K562 (cell line): ENCODE measurements at regions not wholly inside any gene's neighbourhood (a gene's known extent, or its start where the extent isn't known, plus 50 kb on each side); places are given as distances from the start of the nearest gene placed in this dataset.
A peak's percentile ranks its signal among the peaks of the same experiment; 100 is the strongest.

Experiments
- ATAC-seq: fragments of 200-7000 bp; cut with Tn5 transposase; 3 replicates; pipeline ENCODE4 v1.9.1; 2020; ENCODE audit warnings: moderate library complexity
- BruUV-seq: library from RNA; stranded (reverse); fragments of 400-500 nt; replicated peaks from 2 replicates; lab custom pipeline; 2021; lab: Mats Ljungman, UMichigan
- CTCF ChIA-PET: fragments of 300-600 bp; formaldehyde crosslinking; extraction: SDS; loops from one replicate; lab custom pipeline; 2021; ENCODE audit warnings: low intra/inter-chr PET ratio; lab: Yijun Ruan, JAX
- POLR2A ChIA-PET: fragments of 300-600, 350-650 bp; sonication (Branson Sonifier 250); formaldehyde crosslinking; extraction: SDS; loops from one replicate; lab custom pipeline; 2021; ENCODE audit warnings: antibody characterized with exemption, inconsistent platforms; lab: Yijun Ruan, JAX
- DNase-seq, 4 experiments: peaks; one replicate each; pipeline versions ENCODE4 v3.0.0 to v3.0.0-alpha.2; 2011 to 2018; ENCODE audit warnings: low spot score in 3 of 4, mixed read lengths in 3 of 4; ENCODE audit errors: extremely low read depth in 1 of 4
- FAIRE-seq: peaks from 2 replicates; lab custom pipeline; 2011; peaks lifted over from hg19 to GRCh38; lab: Jason Lieb, UNC
- H2AFZ ChIP-seq: 2 replicates; pipeline ENCODE4 v1.6.0; 2011; ENCODE audit warnings: low read depth, low read length, control low read depth, inconsistent platforms
- H3K27ac ChIP-seq: fragments of 200-600 bp; 3 replicates; pipeline ENCODE4 v1.8.0; 2011; ENCODE audit warnings: low read depth, mild to moderate bottlenecking, control low read depth, inconsistent platforms, low read length, moderate library complexity, mixed read lengths; ENCODE audit errors: extremely low read depth
- H3K27me3 ChIP-seq, 2 experiments: fragments of 300-600 bp in 1 of 2; 2 replicates in 1 of 2; 3 replicates in 1 of 2; pipeline versions ENCODE4 v1.6.0 to v1.8.0; 2011; ENCODE audit warnings: inconsistent platforms in 2 of 2, low read length in 2 of 2, mild to moderate bottlenecking in 1 of 2, mixed read lengths in 1 of 2, moderate library complexity in 1 of 2; ENCODE audit not compliant: control insufficient read depth in 2 of 2, insufficient read depth in 2 of 2
- H3K36me3 ChIP-seq: fragments of 300-600 bp; 3 replicates; pipeline ENCODE4 v1.8.0; 2011; ENCODE audit warnings: mild to moderate bottlenecking, low read length, inconsistent platforms; ENCODE audit not compliant: control insufficient read depth, insufficient read depth
- H3K4me1 ChIP-seq, 2 experiments: fragments of 200-600 bp in 1 of 2; replicated peaks in 1 of 2; 2 replicates in 1 of 2; 3 replicates in 1 of 2; pipeline versions ENCODE4 v1.5.1 to v1.8.0; 2011; ENCODE audit warnings: inconsistent platforms in 2 of 2, low read length in 2 of 2, mild to moderate bottlenecking in 1 of 2, mixed read lengths in 1 of 2, moderate library complexity in 1 of 2; ENCODE audit not compliant: control insufficient read depth in 2 of 2, insufficient read depth in 2 of 2
- H3K4me2 ChIP-seq: 2 replicates; pipeline ENCODE4 v1.6.1; 2011; ENCODE audit warnings: low read length, control low read depth, inconsistent platforms, mixed read lengths; ENCODE audit not compliant: insufficient read depth
- H3K4me3 ChIP-seq: fragments of 200-600 bp; sonication (generic), shearing (Covaris generic); 2 replicates; pipeline ENCODE4 v1.5.1; 2016; ENCODE audit warnings: control low read depth, inconsistent platforms
- H3K79me2 ChIP-seq: fragments of 200-600 bp; 3 replicates; pipeline ENCODE4 v1.8.0; 2011; ENCODE audit warnings: low read length, inconsistent platforms; ENCODE audit not compliant: control insufficient read depth, insufficient read depth
- H3K9ac ChIP-seq, 2 experiments: 2 replicates each; pipeline versions ENCODE4 v1.6.0 to v1.6.1; 2011; ENCODE audit warnings: low read depth in 2 of 2, low read length in 2 of 2, control low read depth in 1 of 2, inconsistent platforms in 1 of 2, mild to moderate bottlenecking in 1 of 2, mixed read lengths in 1 of 2; ENCODE audit not compliant: insufficient read depth in 1 of 2
- H3K9me1 ChIP-seq: one replicate; pipeline ENCODE4 v1.6.0; 2011; ENCODE audit warnings: inconsistent platforms, mild to moderate bottlenecking, low read length, moderate library complexity; ENCODE audit not compliant: control insufficient read depth, insufficient read depth
- H3K9me3 ChIP-seq: replicated peaks from 2 replicates; pipeline ENCODE4 v1.5.1; 2011; ENCODE audit warnings: low read depth, low read length, inconsistent platforms; ENCODE audit not compliant: control insufficient read depth, insufficient read depth
- H4K20me1 ChIP-seq: replicated peaks from 2 replicates; pipeline ENCODE4 v1.6.1; 2011; ENCODE audit warnings: low read length, inconsistent platforms, mixed read lengths; ENCODE audit not compliant: control insufficient read depth, insufficient read depth
- ARID3A ChIP-seq: IDR thresholded peaks from 2 replicates; pipeline ENCODE4 v1.6.1; 2012; ENCODE audit warnings: low read depth, low read length, improper control_type of control experiment, borderline replicate concordance
- ATF7 ChIP-seq: fragments of 450-650 bp; IDR thresholded peaks from 2 replicates; pipeline ENCODE4 v1.7.1; 2014; ENCODE audit warnings: mild to moderate bottlenecking, moderate library complexity
- CCAR2 ChIP-seq: fragments of 200-400 bp; formaldehyde crosslinking; IDR thresholded peaks from 2 replicates; pipeline ENCODE4 v1.6.1; 2017; ENCODE audit warnings: mild to moderate bottlenecking, low read depth, low read length
- GATA2 ChIP-seq: sonication (generic); formaldehyde crosslinking; IDR thresholded peaks from 2 replicates; pipeline ENCODE4 v1.4.0; 2020; ENCODE audit warnings: mild to moderate bottlenecking, missing genetic modification reagents
- MTA2 ChIP-seq: fragments of 450-650 bp; IDR thresholded peaks from 2 replicates; pipeline ENCODE4 v1.6.1; 2016; ENCODE audit warnings: low read depth
- MXD1 ChIP-seq: fragments of 250-450 bp; sonication (Bioruptor Pico); IDR thresholded peaks from 2 replicates; pipeline ENCODE4 v1.8.0; 2021; ENCODE audit warnings: borderline replicate concordance, mild to moderate bottlenecking, moderate library complexity; ENCODE audit not compliant: poor library complexity, severe bottlenecking
- POLR2AphosphoS5 ChIP-seq: IDR thresholded peaks from 2 replicates; pipeline ENCODE4 v1.6.1; 2011; ENCODE audit warnings: mild to moderate bottlenecking, low read depth, low read length, moderate library complexity; ENCODE audit not compliant: control insufficient read depth, insufficient read depth
- TAL1 ChIP-seq: fragments of 450-650 bp; IDR thresholded peaks from 2 replicates; pipeline ENCODE4 v1.6.1; 2016; ENCODE audit warnings: mild to moderate bottlenecking
- THAP12 ChIP-seq: fragments of 250-450 bp; sonication (Bioruptor Pico); IDR thresholded peaks from 2 replicates; pipeline ENCODE4 v1.9.0; 2021; ENCODE audit warnings: mild to moderate bottlenecking, inconsistent platforms
- ZBTB9 ChIP-seq: fragments of 450-650 bp; formaldehyde crosslinking; IDR thresholded peaks from 2 replicates; pipeline ENCODE4 v1.4.0; 2020; ENCODE audit warnings: mild to moderate bottlenecking, moderate library complexity
- WGBS: fragments of 100-300 bp; shearing (Covaris generic); methylation state at CpG from one replicate; pipeline ENCODE4 v1.1.6; 2016; ENCODE audit warnings: low coverage, mixed read lengths; ENCODE audit not compliant: insufficient coverage; ENCODE audit errors: missing lambda C conversion rate; 5-methylcytosine and 5-hydroxymethylcytosine counted together
- in situ Hi-C: fragments of 300-500 bp; cut with MboI; formaldehyde crosslinking; loops from 4 replicates; pipeline ENCODE4 v1.15.0; 2018; ENCODE audit warnings: inconsistent platforms, mixed read lengths
- intact Hi-C: fragments of 100-400 bp; cut with micrococcal nuclease; formaldehyde crosslinking; loops from 2 replicates; pipeline ENCODE4 v1.14.2; 2022

- Histone ChIP-seq H4K20me1 (no peaks in the 10 kb centered on the region), H3K79me2 (no peaks in the 10 kb centered on the region), H2AFZ (no peak overlapping the region), H3K4me1 (peaks cover 0 to 14% of the 10 kb centered on the region in 2 experiments; a peak in 2 of 5 replicates), H3K9ac (no peak overlapping the region), H3K27me3 (no peaks in the 10 kb centered on the region; a peak in 1 of 5 replicates), H3K27ac (no peak overlapping the region), H3K36me3 (no peaks in the 10 kb centered on the region), H3K4me2 (no peak overlapping the region), H3K9me1 (no peaks in the 10 kb centered on the region), H3K4me3 (no peak overlapping the region), H3K9me3 (no peaks in the 10 kb centered on the region; the same call in 1 of the 2 replicates)
- in situ Hi-C loops, result no loop called here
- FAIRE-seq, result no peak
- DNase-seq, result peak in 2 of 4 experiments; percentile 38 to 48
- peak; percentile 61 for ATAC-seq
- 4% methylated on average over 2 of the region's 2 CpGs for WGBS
- intact Hi-C loops, result loop anchor here (5.0 kb wide), 1 partner anchor 60 kb away; no protein-coding TSS in a partner anchor
- POLR2A ChIA-PET, result interaction anchor here (1.1 to 1.6 kb wide), 3 partner anchors 11 to 22 kb away, joined by 3 to 5 read pairs (median 4); no protein-coding TSS in a partner anchor
- BruUV-seq, result no TSS peak
- CTCF ChIA-PET, result no interaction called here
- TF ChIP-seq ARID3A (no peak), GATA2 (peak; percentile 82), MXD1 (no peak), ATF7 (no peak), TAL1 (peak; percentile 87), CCAR2 (no peak), ZBTB9 (no peak), MTA2 (peak; percentile 79), POLR2AphosphoS5 (peak; percentile 56; the same call in 1 of the 2 replicates), THAP12 (no peak)
Observed at GRCh38 chr5:148746826-148747535, 79.4 kb upstream of the ADRB2 start.
